PC-9 (cell line): ENCODE measurements at regions not wholly inside any gene's neighbourhood (a gene's known extent, or its start where the extent isn't known, plus 50 kb on each side); places are given as distances from the start of the nearest gene placed in this dataset.

Source experiments
- BruUV-seq: library from RNA; stranded (reverse); fragments of 400-500 nt; replicated peaks from 2 replicates; lab custom pipeline; 2021; lab: Mats Ljungman, UMichigan
- CTCF ChIA-PET: fragments of 300-600 bp; sonication (Branson Sonifier 250); formaldehyde crosslinking; loops from one replicate; lab custom pipeline; 2022; ENCODE audit warnings: antibody characterized with exemption; lab: Charles Lee
- POLR2A ChIA-PET: fragments of 300-600 bp; sonication (Branson Sonifier 250); formaldehyde crosslinking; loops from one replicate; lab custom pipeline; 2022; ENCODE audit warnings: antibody characterized with exemption; ENCODE audit not compliant: unreplicated experiment; lab: Charles Lee
- DNase-seq, 2 experiments: peaks; one replicate each; pipeline versions ENCODE4 v3.0.0 to v3.0.0-alpha.2; 2015 to 2022; ENCODE audit warnings: mixed read lengths in 1 of 2
- H2AFZ ChIP-seq: fragments of 200-600 bp; sonication (generic); 2 replicates; pipeline ENCODE4 v1.8.1; 2017; ENCODE audit warnings: antibody characterized with exemption
- H3F3A ChIP-seq: fragments of 200-600 bp; sonication (generic); 2 replicates; pipeline ENCODE4 v1.8.1; 2017; ENCODE audit warnings: antibody characterized with exemption, mild to moderate bottlenecking, low read depth; ENCODE audit not compliant: insufficient read depth
- H3K27ac ChIP-seq: fragments of 200-600 bp; sonication (generic); 2 replicates; pipeline ENCODE4 v1.6.1; 2016; ENCODE audit warnings: mixed run types
- H3K27me3 ChIP-seq: fragments of 200-600 bp; sonication (generic); 2 replicates; pipeline ENCODE4 v1.6.1; 2016; ENCODE audit warnings: low read depth, mixed run types; ENCODE audit not compliant: insufficient read depth
- H3K36me3 ChIP-seq: fragments of 200-600 bp; sonication (generic); 2 replicates; pipeline ENCODE4 v1.6.1; 2016; ENCODE audit warnings: low read depth, mixed run types
- H3K4me1 ChIP-seq: fragments of 200-600 bp; sonication (generic); replicated peaks from 2 replicates; pipeline ENCODE4 v1.6.1; 2016; ENCODE audit warnings: mixed run types; ENCODE audit not compliant: insufficient read depth
- H3K4me2 ChIP-seq: fragments of 200-600 bp; sonication (generic); 2 replicates; pipeline ENCODE4 v1.6.1; 2017; ENCODE audit warnings: mixed run types
- H3K4me3 ChIP-seq: fragments of 200-600 bp; sonication (generic); 2 replicates; pipeline ENCODE4 v1.6.1; 2016; ENCODE audit warnings: mixed run types
- H3K79me2 ChIP-seq: fragments of 200-600 bp; sonication (generic); 2 replicates; pipeline ENCODE4 v1.6.1; 2017; ENCODE audit warnings: low read depth, mixed run types
- H3K9me2 ChIP-seq: fragments of 200-600 bp; sonication (generic); 2 replicates; pipeline ENCODE4 v1.8.1; 2017; ENCODE audit warnings: mild to moderate bottlenecking; ENCODE audit not compliant: insufficient read depth
- H3K9me3 ChIP-seq: fragments of 200-600 bp; sonication (generic); 2 replicates; pipeline ENCODE4 v1.8.1; 2016; ENCODE audit warnings: low read depth; ENCODE audit not compliant: insufficient read depth
- H4K20me1 ChIP-seq: fragments of 200-600 bp; sonication (generic); 2 replicates; pipeline ENCODE4 v1.8.1; 2017; ENCODE audit not compliant: insufficient read depth
- EZH2 ChIP-seq: fragments of 200-600 bp; sonication (generic); IDR thresholded peaks from 2 replicates; pipeline ENCODE4 v1.8.0; 2017; ENCODE audit warnings: antibody characterized with exemption, low read depth
- intact Hi-C: fragments of 100-400 bp; cut with micrococcal nuclease; formaldehyde crosslinking; loops from one replicate; pipeline ENCODE4 v1.10.0; 2022; ENCODE audit not compliant: unreplicated experiment
- TF ChIP-seq, protein P1 (sequence below): fragments of 200-600 bp; sonication (generic); conservative IDR thresholded peaks from 2 replicates; pipeline ENCODE4 v1.6.1; 2017; ENCODE audit warnings: mixed run types, antibody characterized with exemption, mild to moderate bottlenecking, moderate library complexity

GRCh38 chr4:30881985-30882384, 161.8 kb downstream of the PCDH7 start:
- Histone ChIP-seq H3K27me3 (no peaks in the 10 kb centered on the region), H3K36me3 (no peaks in the 10 kb centered on the region), H3K79me2 (no peaks in the 10 kb centered on the region), H2AFZ (no peak overlapping the region), H4K20me1 (no peaks in the 10 kb centered on the region), H3F3A (no peaks in the 10 kb centered on the region), H3K9me2 (no peaks in the 10 kb centered on the region), H3K9me3 (no peaks in the 10 kb centered on the region), H3K27ac (no peak overlapping the region), H3K4me2 (no peak overlapping the region), H3K4me3 (no peak overlapping the region), H3K4me1 (no peaks in the 10 kb centered on the region)
- intact Hi-C loops, result no loop called here
- ChIA-PET CTCF (no interaction called here), POLR2A (interaction anchor here (0.7 kb wide), 1 partner anchor 53 kb away, joined by 4 read pairs; no protein-coding TSS in a partner anchor)
- no peak for DNase-seq
- no TSS peak for BruUV-seq
- TF ChIP-seq, protein P1, sequence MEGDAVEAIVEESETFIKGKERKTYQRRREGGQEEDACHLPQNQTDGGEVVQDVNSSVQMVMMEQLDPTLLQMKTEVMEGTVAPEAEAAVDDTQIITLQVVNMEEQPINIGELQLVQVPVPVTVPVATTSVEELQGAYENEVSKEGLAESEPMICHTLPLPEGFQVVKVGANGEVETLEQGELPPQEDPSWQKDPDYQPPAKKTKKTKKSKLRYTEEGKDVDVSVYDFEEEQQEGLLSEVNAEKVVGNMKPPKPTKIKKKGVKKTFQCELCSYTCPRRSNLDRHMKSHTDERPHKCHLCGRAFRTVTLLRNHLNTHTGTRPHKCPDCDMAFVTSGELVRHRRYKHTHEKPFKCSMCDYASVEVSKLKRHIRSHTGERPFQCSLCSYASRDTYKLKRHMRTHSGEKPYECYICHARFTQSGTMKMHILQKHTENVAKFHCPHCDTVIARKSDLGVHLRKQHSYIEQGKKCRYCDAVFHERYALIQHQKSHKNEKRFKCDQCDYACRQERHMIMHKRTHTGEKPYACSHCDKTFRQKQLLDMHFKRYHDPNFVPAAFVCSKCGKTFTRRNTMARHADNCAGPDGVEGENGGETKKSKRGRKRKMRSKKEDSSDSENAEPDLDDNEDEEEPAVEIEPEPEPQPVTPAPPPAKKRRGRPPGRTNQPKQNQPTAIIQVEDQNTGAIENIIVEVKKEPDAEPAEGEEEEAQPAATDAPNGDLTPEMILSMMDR, result no peak
- no peak for TF ChIP-seq EZH2

- Histone ChIP-seq H3K4me2 (no peak overlapping the region), H4K20me1 (no peaks in the 10 kb centered on the region), H3F3A (no peaks in the 10 kb centered on the region), H2AFZ (no peak overlapping the region), H3K27me3 (no peaks in the 10 kb centered on the region), H3K4me1 (no peaks in the 10 kb centered on the region), H3K9me2 (no peaks in the 10 kb centered on the region), H3K79me2 (no peaks in the 10 kb centered on the region), H3K27ac (no peak overlapping the region), H3K4me3 (no peak overlapping the region), H3K9me3 (no peaks in the 10 kb centered on the region), H3K36me3 (no peaks in the 10 kb centered on the region)
- TF ChIP-seq, protein P1, result no peak
- no peak for TF ChIP-seq EZH2
- ChIA-PET CTCF (no interaction called here), POLR2A (no interaction called here)
- intact Hi-C loops, result no loop called here
- no TSS peak for BruUV-seq
- DNase-seq, result no peak
Observed at GRCh38 chr4:30882443-30882842, 162.3 kb downstream of the PCDH7 start.

DNA sequence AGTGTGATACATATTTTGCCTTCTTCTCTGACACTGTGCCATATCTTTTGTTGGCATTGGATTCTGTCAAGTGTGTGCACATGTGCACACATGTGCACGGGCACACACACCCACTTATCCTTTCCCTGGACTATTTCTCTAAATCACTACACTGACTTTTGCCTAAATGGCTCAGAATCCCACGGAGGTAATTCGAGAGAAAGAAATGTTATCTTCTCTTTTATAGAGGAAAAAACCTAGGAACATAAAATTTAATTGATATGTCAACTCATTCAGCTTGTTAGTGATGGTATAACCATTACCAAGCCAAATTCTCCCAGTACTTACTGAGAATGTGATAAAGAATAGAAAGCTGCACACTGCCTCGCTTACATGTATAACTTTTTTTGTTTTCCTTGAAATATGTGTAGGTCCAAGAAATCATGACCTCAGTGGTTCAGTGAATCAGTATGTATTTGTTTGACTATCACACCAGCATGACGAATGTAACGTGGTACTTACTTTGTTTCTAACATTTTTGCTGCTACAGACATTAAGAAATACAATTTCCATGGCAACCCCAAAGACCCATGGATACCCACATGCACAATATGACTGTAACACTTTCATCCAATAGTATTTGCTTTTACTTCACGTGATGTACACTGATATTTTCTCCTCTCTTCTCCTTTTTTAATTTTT, 163.0 kb downstream of the PCDH7 start:
- no peak for DNase-seq
- ChIA-PET CTCF (no interaction called here), POLR2A (no interaction called here)
- no TSS peak for BruUV-seq
- TF ChIP-seq EZH2, result no peak
- TF ChIP-seq, protein P1, result no peak
- Histone ChIP-seq H3K9me2 (no peaks in the 10 kb centered on the region), H3K27ac (no peak overlapping the region), H3K36me3 (no peaks in the 10 kb centered on the region), H2AFZ (no peak overlapping the region), H4K20me1 (no peaks in the 10 kb centered on the region), H3K4me2 (no peak overlapping the region), H3F3A (no peaks in the 10 kb centered on the region), H3K4me1 (no peaks in the 10 kb centered on the region), H3K9me3 (no peaks in the 10 kb centered on the region), H3K79me2 (no peaks in the 10 kb centered on the region), H3K4me3 (no peak overlapping the region), H3K27me3 (no peaks in the 10 kb centered on the region)
- intact Hi-C loops, result no loop called here
